ENCODE measurements at regions not wholly inside any gene's neighbourhood (a gene's known extent, or its start where the extent isn't known, plus 50 kb on each side); places are given as distances from the start of the nearest gene placed in this dataset.

- no peak overlapping the region for H3K4me3 ChIP-seq
- H3K27ac ChIP-seq: no peak overlapping the region
- no peaks in the 10 kb centered on the region for H3K36me3 ChIP-seq
- H3K27me3 ChIP-seq: no peaks in the 10 kb centered on the region
- peaks cover 0 to 9% (median 7%) of the 10 kb centered on the region in 4 donors for H3K9me3 ChIP-seq
- intact Hi-C loops (cut with DNase I): no loop called here
- no peak for TF ChIP-seq POLR2AphosphoS5 (IDR thresholded peaks at IDR 0.05)
- TF ChIP-seq CTCF (IDR thresholded peaks at IDR 0.05): no peak
- TF ChIP-seq POLR2A (IDR thresholded peaks at IDR 0.05): no peak
- TF ChIP-seq EP300 (IDR thresholded peaks at IDR 0.05): no peak
- H3K4me1 ChIP-seq: no peaks in the 10 kb centered on the region
- no peak for DNase-seq
Observed at GRCh38 chr20:10837901-10838300, 164.1 kb upstream of the JAG1 start.

GRCh38 chr20:10842116-10842515 is 168.3 kb upstream of the JAG1 start:
- Histone ChIP-seq H3K4me3 (no peak overlapping the region), H3K36me3 (no peaks in the 10 kb centered on the region), H3K9me3 (peaks cover 0 to 9% (median 7%) of the 10 kb centered on the region in 4 donors), H3K27me3 (no peaks in the 10 kb centered on the region), H3K4me1 (no peaks in the 10 kb centered on the region), H3K27ac (no peak overlapping the region)
- DNase-seq: no peak
- no peak for TF ChIP-seq POLR2A (IDR thresholded peaks at IDR 0.05)
- no peak for TF ChIP-seq EP300 (IDR thresholded peaks at IDR 0.05)
- TF ChIP-seq POLR2AphosphoS5 (IDR thresholded peaks at IDR 0.05): no peak
- TF ChIP-seq CTCF (IDR thresholded peaks at IDR 0.05): no peak
- 82 to 93% methylated on average over 3 of the region's 3 CpGs for WGBS, 2 donors
- intact Hi-C loops (cut with DNase I): no loop called here

GRCh38 chr20:10843146-10843711 is 169.4 kb upstream of the JAG1 start:
- WGBS, 2 donors: 79 to 86% methylated on average over 5 of the region's 5 CpGs
- no peaks in the 10 kb centered on the region for H3K4me1 ChIP-seq
- intact Hi-C loops (cut with DNase I): no loop called here
- no peak overlapping the region for H3K4me3 ChIP-seq
- H3K9me3 ChIP-seq: peaks cover 0 to 9% (median 7%) of the 10 kb centered on the region in 4 donors
- no peak for DNase-seq
- TF ChIP-seq CTCF (IDR thresholded peaks at IDR 0.05) (no peak), EP300 (IDR thresholded peaks at IDR 0.05) (no peak), POLR2A (IDR thresholded peaks at IDR 0.05) (no peak), POLR2AphosphoS5 (IDR thresholded peaks at IDR 0.05) (no peak)
- no peak overlapping the region for H3K27ac ChIP-seq
- H3K36me3 ChIP-seq: no peaks in the 10 kb centered on the region
- no peaks in the 10 kb centered on the region for H3K27me3 ChIP-seq

- TF ChIP-seq POLR2AphosphoS5 (IDR thresholded peaks at IDR 0.05): no peak
- TF ChIP-seq CTCF (IDR thresholded peaks at IDR 0.05): no peak
- no peak for TF ChIP-seq EP300 (IDR thresholded peaks at IDR 0.05)
- no peak for TF ChIP-seq POLR2A (IDR thresholded peaks at IDR 0.05)
- peaks cover 0 to 9% (median 3%) of the 10 kb centered on the region in 4 donors for H3K4me1 ChIP-seq
- intact Hi-C loops (cut with DNase I): no loop called here
Observed at GRCh38 chr20:10846766-10847165, 173.0 kb upstream of the JAG1 start.

GRCh38 chr20:10848810-10849370 is 175.1 kb upstream of the JAG1 start:
- H3K9me3 ChIP-seq: no peaks in the 10 kb centered on the region
- intact Hi-C loops (cut with DNase I): no loop called here
- H3K27ac ChIP-seq: peak overlapping the region in 3 of 4 donors; percentile 31 to 51 (median 33)
- H3K36me3 ChIP-seq: no peaks in the 10 kb centered on the region
- H3K27me3 ChIP-seq: no peaks in the 10 kb centered on the region
- peaks cover 0 to 9% (median 3%) of the 10 kb centered on the region in 4 donors for H3K4me1 ChIP-seq
- WGBS, 2 donors: 10 to 54% methylated on average over 6 of the region's 6 CpGs
- TF ChIP-seq POLR2AphosphoS5 (IDR thresholded peaks at IDR 0.05) (peak in 2 of 4 donors; percentile 16 to 17), EP300 (IDR thresholded peaks at IDR 0.05) (no peak)
- no peak overlapping the region for H3K4me3 ChIP-seq
- peak; percentile 67 for DNase-seq

More at GRCh38 chr20:10846766-10847165, 173.0 kb upstream of the JAG1 start:
- no peak overlapping the region for H3K27ac ChIP-seq
- H3K4me3 ChIP-seq: no peak overlapping the region
- no peak for DNase-seq
- no peaks in the 10 kb centered on the region for H3K27me3 ChIP-seq
- no peaks in the 10 kb centered on the region for H3K36me3 ChIP-seq
- H3K9me3 ChIP-seq: peaks cover 0 to 6% (median 4%) of the 10 kb centered on the region in 4 donors

Measured in sigmoid colon (tissue), 6 donors.